B cell (primary cell): ENCODE measurements at regions not wholly inside any gene's neighbourhood (a gene's known extent, or its start where the extent isn't known, plus 50 kb on each side); places are given as distances from the start of the nearest gene placed in this dataset.

Source experiments
- CTCF ChIP-seq: fragments of 200-600 bp; IDR thresholded peaks from one replicate; pipeline ENCODE4 v1.8.0; 2022; ENCODE audit warnings: antibody characterized with exemption, mild to moderate bottlenecking
- EZH2 ChIP-seq: IDR thresholded peaks from 2 replicates; pipeline ENCODE4 v1.6.1; 2012; ENCODE audit warnings: borderline replicate concordance, low read depth, mild to moderate bottlenecking, moderate library complexity, low read length; ENCODE audit not compliant: insufficient read depth, poor library complexity, severe bottlenecking

- TF ChIP-seq CTCF (no peak), EZH2 (no peak)
Measured at GRCh38 chr2:88873620-88874019, 182.1 kb downstream of the RPIA start.
